ENCODE measurements at regions not wholly inside any gene's neighbourhood (a gene's known extent, or its start where the extent isn't known, plus 50 kb on each side); places are given as distances from the start of the nearest gene placed in this dataset.

DNA sequence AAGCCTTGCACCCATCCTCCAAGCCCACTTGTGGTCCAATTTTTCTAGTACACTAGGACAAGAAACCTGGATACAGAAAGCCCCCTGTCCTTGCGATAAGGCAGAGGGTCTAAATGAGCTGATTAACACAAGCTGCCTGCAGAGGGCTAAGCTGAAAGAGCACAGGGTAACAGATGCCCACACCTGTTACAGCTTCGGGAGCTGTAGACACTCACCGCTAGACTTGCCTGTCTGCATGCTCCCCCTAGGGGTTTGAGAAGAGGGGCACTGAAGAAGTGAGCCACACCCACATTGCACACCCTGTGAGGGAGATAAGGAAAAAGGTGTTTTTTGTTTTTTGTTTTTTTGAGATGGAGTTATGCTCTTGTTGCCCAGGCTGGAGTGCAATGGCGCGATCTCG is 386.5 kb upstream of the AUTS2 start:
- no peak overlapping the region for H2AK9ac ChIP-seq (replicated peaks; ENCODE audit: low read depth, low read length, poor library complexity)
- H3K56ac ChIP-seq (ENCODE audit: extremely low read depth, insufficient read depth, low read length): no peak overlapping the region
- H2BK15ac ChIP-seq (ENCODE audit: low read depth, low read length): no peak overlapping the region
- no peak overlapping the region for H3K4ac ChIP-seq (ENCODE audit: low read depth, low read length)
- H3K14ac ChIP-seq (replicated peaks; ENCODE audit: low read depth, low read length): no peak overlapping the region
- H2AK5ac ChIP-seq (ENCODE audit: low read depth, low read length): no peak overlapping the region
- no peak overlapping the region for H2BK20ac ChIP-seq (ENCODE audit: low read depth, low read length)
- no peaks in the 10 kb centered on the region for H3K36me3 ChIP-seq (ENCODE audit: control insufficient read depth, insufficient read depth, low read length)
- dilution Hi-C loops (cut with HindIII; ENCODE audit: low sequenced_read_pairs, unreplicated experiment): no loop called here
- H3K4me3 ChIP-seq (ENCODE audit: insufficient read depth, low read depth, low read length): no peak overlapping the region
- H2AFZ ChIP-seq (replicated peaks; ENCODE audit: low read length, poor library complexity): no peak overlapping the region
- H3K18ac ChIP-seq (ENCODE audit: low read depth, low read length): no peak overlapping the region
- no peaks in the 10 kb centered on the region for H3K27me3 ChIP-seq (ENCODE audit: control insufficient read depth, insufficient read depth, low read length)
- no peaks in the 10 kb centered on the region for H3K79me1 ChIP-seq (ENCODE audit: low read depth in 1 of 2, low read length in 2 of 2)
- H3K4me2 ChIP-seq (ENCODE audit: low read depth, low read length): no peak overlapping the region
- no peak overlapping the region for H4K8ac ChIP-seq (ENCODE audit: low read depth in 2 of 2, low read length in 2 of 2)
- TF ChIP-seq MXI1 (IDR thresholded peaks at IDR 0.05; ENCODE audit: borderline replicate concordance, low read depth, low read length) (no peak), NFE2L2 (IDR thresholded peaks at IDR 0.05; ENCODE audit: low read depth, low read length) (no peak), MAZ (IDR thresholded peaks at IDR 0.05; ENCODE audit: borderline replicate concordance, low read depth, low read length) (no peak), BHLHE40 (IDR thresholded peaks at IDR 0.05; ENCODE audit: low read depth, low read length) (no peak)
- H4K5ac ChIP-seq (ENCODE audit: low read depth, low read length): no peak overlapping the region
- H3K9me3 ChIP-seq (ENCODE audit: control insufficient read depth, insufficient read depth, low read length): peaks cover 12% of the 10 kb centered on the region
- intact Hi-C loops (cut with micrococcal nuclease): no loop called here
- no peak overlapping the region for H2BK5ac ChIP-seq (ENCODE audit: low read depth, low read length, poor library complexity, severe bottlenecking)
- ChIA-PET POLR2A (ENCODE audit: unreplicated experiment) (no interaction called here), CTCF (no interaction called here)
- H3K4me1 ChIP-seq (ENCODE audit: control insufficient read depth, insufficient read depth, low read length): no peaks in the 10 kb centered on the region
- in situ Hi-C loops (cut with MboI; ENCODE audit: low sequenced_read_pairs): no loop called here
- no peak overlapping the region for H4K91ac ChIP-seq (ENCODE audit: insufficient read depth, low read depth, low read length)
- H2BK120ac ChIP-seq (ENCODE audit: low read depth, low read length): no peak overlapping the region
- BruUV-seq (replicated peaks): no TSS peak
- no peak for DNase-seq
- no peak overlapping the region for H3K27ac ChIP-seq (ENCODE audit: insufficient read depth, low read length)
- H3K9ac ChIP-seq (ENCODE audit: low read depth, low read length): no peak overlapping the region
- ATAC-seq (ENCODE audit: low read depth): no peak
- H3K9me1 ChIP-seq (ENCODE audit: insufficient read depth, low read length): no peaks in the 10 kb centered on the region
- WGBS, 2 experiments (ENCODE audit: extremely low coverage in 2 of 2, insufficient read length in 1 of 2): 80% methylated on average over 1 of the region's 6 CpGs; no CpG with 5 or more reads in 1 of the 2 experiments
- H4K20me1 ChIP-seq (ENCODE audit: insufficient read depth, low read length): no peaks in the 10 kb centered on the region
- H3K23ac ChIP-seq (ENCODE audit: low read depth, low read length): no peak overlapping the region

All from IMR-90 (cell line).